ENCODE measurements at regions not wholly inside any gene's neighbourhood (a gene's known extent, or its start where the extent isn't known, plus 50 kb on each side); places are given as distances from the start of the nearest gene placed in this dataset.

DNA sequence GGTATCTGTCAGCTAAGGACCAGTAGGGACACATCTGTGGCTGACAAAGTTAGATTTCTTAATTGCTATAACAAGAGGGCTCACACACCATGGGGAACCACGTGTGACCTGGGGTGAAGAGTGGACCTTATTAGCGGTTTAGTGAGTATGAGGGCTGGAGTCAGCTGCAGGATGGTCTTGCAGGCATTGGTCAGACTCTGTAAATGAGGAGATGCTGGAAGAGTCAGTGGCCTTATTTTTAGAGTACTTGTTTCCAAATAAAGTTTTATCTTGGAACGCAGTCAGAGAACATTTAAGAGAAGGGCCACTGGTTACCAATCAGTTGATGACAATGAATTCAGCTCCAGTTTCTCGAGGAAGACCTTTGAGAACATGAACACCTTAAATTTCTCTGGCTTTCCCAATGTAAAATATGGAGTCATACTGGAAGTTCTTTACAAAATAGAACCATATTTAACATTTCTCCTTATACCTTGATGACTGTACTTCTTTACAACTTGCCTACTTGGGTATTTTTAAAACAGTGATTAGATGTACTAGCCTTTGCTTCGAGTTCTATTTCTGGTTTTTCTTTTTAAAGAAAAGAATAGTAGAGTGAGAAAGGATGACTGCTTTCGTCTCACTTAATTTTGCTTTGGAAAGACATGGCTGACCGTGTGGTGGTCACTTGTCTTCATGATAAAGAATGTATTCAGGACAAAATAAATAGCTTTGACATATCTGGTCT is 185.9 kb upstream of the S1PR3 start:
- no peak for TF ChIP-seq POLR2AphosphoS5 (IDR thresholded peaks at IDR 0.05)
- no peak for TF ChIP-seq EP300 (IDR thresholded peaks at IDR 0.05)
- TF ChIP-seq, protein P1, sequence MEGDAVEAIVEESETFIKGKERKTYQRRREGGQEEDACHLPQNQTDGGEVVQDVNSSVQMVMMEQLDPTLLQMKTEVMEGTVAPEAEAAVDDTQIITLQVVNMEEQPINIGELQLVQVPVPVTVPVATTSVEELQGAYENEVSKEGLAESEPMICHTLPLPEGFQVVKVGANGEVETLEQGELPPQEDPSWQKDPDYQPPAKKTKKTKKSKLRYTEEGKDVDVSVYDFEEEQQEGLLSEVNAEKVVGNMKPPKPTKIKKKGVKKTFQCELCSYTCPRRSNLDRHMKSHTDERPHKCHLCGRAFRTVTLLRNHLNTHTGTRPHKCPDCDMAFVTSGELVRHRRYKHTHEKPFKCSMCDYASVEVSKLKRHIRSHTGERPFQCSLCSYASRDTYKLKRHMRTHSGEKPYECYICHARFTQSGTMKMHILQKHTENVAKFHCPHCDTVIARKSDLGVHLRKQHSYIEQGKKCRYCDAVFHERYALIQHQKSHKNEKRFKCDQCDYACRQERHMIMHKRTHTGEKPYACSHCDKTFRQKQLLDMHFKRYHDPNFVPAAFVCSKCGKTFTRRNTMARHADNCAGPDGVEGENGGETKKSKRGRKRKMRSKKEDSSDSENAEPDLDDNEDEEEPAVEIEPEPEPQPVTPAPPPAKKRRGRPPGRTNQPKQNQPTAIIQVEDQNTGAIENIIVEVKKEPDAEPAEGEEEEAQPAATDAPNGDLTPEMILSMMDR (IDR thresholded peaks at IDR 0.05) = no peak
- no peak for TF ChIP-seq POLR2A (IDR thresholded peaks at IDR 0.05)
- H3K4me1 ChIP-seq = peaks cover 0 to 11% (median under 1%) of the 10 kb centered on the region in 4 donors
- H3K27ac ChIP-seq = no peak overlapping the region
- intact Hi-C loops (cut with DNase I) = no loop called here
- WGBS, 2 donors = 72 to 85% methylated on average over 7 of the region's 7 CpGs
- H3K4me3 ChIP-seq = no peak overlapping the region
- H3K9me3 ChIP-seq = peaks cover 0 to 2% (median 0%) of the 10 kb centered on the region in 4 donors
- DNase-seq = no peak
- H3K36me3 ChIP-seq = no peaks in the 10 kb centered on the region
- no peaks in the 10 kb centered on the region for H3K27me3 ChIP-seq

DNA sequence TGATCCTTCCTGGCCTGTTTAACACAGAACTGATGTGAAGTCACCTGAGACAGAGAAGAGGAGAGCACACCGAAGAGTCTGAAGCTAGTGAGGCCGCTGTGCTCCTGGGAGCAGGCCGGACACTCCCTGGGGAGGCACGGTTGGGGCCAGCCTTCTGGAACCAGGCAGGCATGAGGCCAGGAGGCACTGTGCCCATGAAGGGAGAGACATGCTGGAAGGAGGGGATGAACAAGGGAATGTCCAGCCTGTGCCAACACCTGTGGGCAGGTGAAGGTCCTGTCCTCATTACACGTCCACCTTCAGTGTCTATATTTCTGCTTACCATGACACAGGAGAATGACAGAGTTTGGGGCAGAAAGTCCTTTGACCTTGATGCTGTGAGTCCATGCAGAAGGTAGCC is 183.8 kb upstream of the S1PR3 start:
- H3K4me1 ChIP-seq = peaks cover 0 to 6% (median 0%) of the 10 kb centered on the region in 4 donors
- peaks cover 0 to 2% (median 0%) of the 10 kb centered on the region in 4 donors for H3K9me3 ChIP-seq
- H3K27me3 ChIP-seq = no peaks in the 10 kb centered on the region
- H3K4me3 ChIP-seq = no peak overlapping the region
- H3K27ac ChIP-seq = no peak overlapping the region
- 94 to 97% methylated on average over 5 of the region's 5 CpGs for WGBS, 2 donors
- TF ChIP-seq POLR2A (IDR thresholded peaks at IDR 0.05) (no peak), POLR2AphosphoS5 (IDR thresholded peaks at IDR 0.05) (no peak), EP300 (IDR thresholded peaks at IDR 0.05) (no peak)
- TF ChIP-seq, protein P1 (IDR thresholded peaks at IDR 0.05) = no peak
- no peaks in the 10 kb centered on the region for H3K36me3 ChIP-seq
- intact Hi-C loops (cut with DNase I) = no loop called here
- DNase-seq = no peak

DNA sequence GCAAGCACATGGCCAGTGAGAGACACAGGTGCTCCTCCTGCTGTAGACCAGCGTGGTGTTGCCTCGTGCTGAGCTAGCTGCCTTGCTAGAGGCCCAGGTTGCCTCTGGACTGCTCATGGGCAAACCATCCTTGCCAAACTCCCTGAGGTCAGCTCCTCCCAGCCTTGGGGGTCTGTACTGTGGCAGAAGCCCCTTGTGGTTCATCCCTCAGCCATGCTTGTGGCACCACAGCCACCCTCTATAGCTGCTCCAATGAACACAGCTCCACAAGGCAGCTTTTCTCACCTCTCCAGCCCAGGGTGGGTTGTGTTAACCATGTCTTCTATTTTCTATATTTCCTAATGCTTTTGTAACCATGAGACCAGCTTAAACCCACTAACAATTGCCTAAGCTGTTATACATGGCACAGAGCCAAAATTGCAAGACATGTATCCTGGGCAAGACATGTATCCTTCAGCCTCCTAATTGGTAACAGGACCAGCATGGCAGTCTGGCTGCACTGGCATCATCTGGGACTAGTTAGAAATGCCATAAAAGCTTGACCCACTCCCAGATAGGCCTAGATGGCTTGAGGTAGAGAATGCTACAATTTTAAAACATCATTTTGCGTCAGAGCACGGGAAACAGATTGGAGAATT is 183.1 kb upstream of the S1PR3 start:
- WGBS, 2 donors = 92% methylated on average over 4 of the region's 4 CpGs
- H3K4me1 ChIP-seq = peaks cover 0 to 6% (median 0%) of the 10 kb centered on the region in 4 donors
- no peak for TF ChIP-seq POLR2A (IDR thresholded peaks at IDR 0.05)
- no peak for TF ChIP-seq EP300 (IDR thresholded peaks at IDR 0.05)
- no peak for TF ChIP-seq POLR2AphosphoS5 (IDR thresholded peaks at IDR 0.05)
- TF ChIP-seq, protein P1 (IDR thresholded peaks at IDR 0.05) = no peak
- no peaks in the 10 kb centered on the region for H3K36me3 ChIP-seq
- DNase-seq = no peak
- no peak overlapping the region for H3K27ac ChIP-seq
- H3K4me3 ChIP-seq = no peak overlapping the region
- H3K27me3 ChIP-seq = no peaks in the 10 kb centered on the region
- intact Hi-C loops (cut with DNase I) = no loop called here
- H3K9me3 ChIP-seq = no peaks in the 10 kb centered on the region

DNA sequence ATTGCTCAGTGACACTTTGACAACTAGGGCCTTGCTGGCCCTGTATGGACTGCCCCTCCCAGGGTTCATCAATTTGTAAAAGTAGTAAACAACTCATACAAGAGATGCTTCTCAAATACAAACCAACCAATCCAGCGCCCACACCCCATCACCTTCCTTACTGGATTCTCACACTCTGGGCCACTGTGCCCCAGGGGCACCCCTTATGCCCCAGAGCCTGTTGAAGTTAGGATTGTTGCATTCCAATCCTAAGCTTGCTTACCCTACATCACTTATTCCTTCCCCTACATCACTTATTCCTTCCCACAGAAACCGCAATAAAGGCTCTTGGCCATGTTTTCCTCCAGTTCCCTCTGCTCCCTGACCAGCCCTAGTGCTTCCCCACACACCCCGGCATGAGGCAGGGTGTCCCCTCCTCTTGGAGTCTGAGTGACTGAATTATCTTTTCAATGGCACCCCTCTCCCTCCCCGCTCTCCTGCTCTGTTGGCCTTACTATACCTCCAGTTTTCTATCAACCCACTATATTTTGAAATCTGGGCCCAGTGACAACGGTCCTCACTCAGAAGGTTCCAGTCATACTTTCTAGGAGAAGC is 182.4 kb upstream of the S1PR3 start:
- Histone ChIP-seq H3K9me3 (no peaks in the 10 kb centered on the region), H3K27me3 (no peaks in the 10 kb centered on the region), H3K36me3 (no peaks in the 10 kb centered on the region), H3K4me1 (peaks cover 0 to 6% (median 1%) of the 10 kb centered on the region in 4 donors), H3K27ac (no peak overlapping the region), H3K4me3 (no peak overlapping the region)
- TF ChIP-seq POLR2AphosphoS5 (IDR thresholded peaks at IDR 0.05) = no peak
- TF ChIP-seq, protein P1 (IDR thresholded peaks at IDR 0.05) = no peak
- no peak for TF ChIP-seq EP300 (IDR thresholded peaks at IDR 0.05)
- no peak for TF ChIP-seq POLR2A (IDR thresholded peaks at IDR 0.05)
- intact Hi-C loops (cut with DNase I) = no loop called here
- 81 to 84% methylated on average over 4 of the region's 5 CpGs for WGBS, 2 donors
- DNase-seq = no peak
